HEK293 (cell line): ENCODE measurements at regions not wholly inside any gene's neighbourhood (a gene's known extent, or its start where the extent isn't known, plus 50 kb on each side); places are given as distances from the start of the nearest gene placed in this dataset.

Experiments
- CTCF ChIA-PET: fragments of 350-600 bp; formaldehyde crosslinking; extraction: SDS; loops from one replicate; lab custom pipeline; 2021; ENCODE audit warnings: antibody characterized with exemption; lab: Yijun Ruan, JAX
- POLR2A ChIA-PET: fragments of 300-600 bp; formaldehyde crosslinking; extraction: SDS; loops from one replicate; lab custom pipeline; 2020; ENCODE audit warnings: antibody characterized with exemption, inconsistent platforms; lab: Yijun Ruan, JAX
- H3K27ac ChIP-seq: fragments of 200-500 bp; sonication (Bioruptor generic); 2 replicates; pipeline ENCODE4 v1.5.1; 2014; ENCODE audit warnings: low read depth, low read length, control low read depth, inconsistent platforms; ENCODE audit errors: extremely low read depth
- H3K36me3 ChIP-seq, 2 experiments: fragments of 200-500 bp in 1 of 2; sonication (Bioruptor generic) in 1 of 2; 1 replicate in 1 of 2; 2 replicates in 1 of 2; pipeline ENCODE4 v1.5.1; 2014 to 2017; ENCODE audit warnings: inconsistent platforms in 2 of 2, low read length in 2 of 2; ENCODE audit not compliant: control insufficient read depth in 2 of 2, insufficient read depth in 1 of 2
- H3K4me1 ChIP-seq: fragments of 200-500 bp; sonication (Bioruptor generic); 2 replicates; pipeline ENCODE4 v1.5.1; 2014; ENCODE audit warnings: mild to moderate bottlenecking, low read length, inconsistent platforms; ENCODE audit not compliant: control insufficient read depth, insufficient read depth
- H3K4me3 ChIP-seq: 2 replicates; pipeline ENCODE4 v1.5.1; 2011; ENCODE audit warnings: low read depth, mild to moderate bottlenecking, control low read depth, low read length, moderate library complexity
- H3K9me3 ChIP-seq: fragments of 200-500 bp; sonication (Bioruptor generic); 2 replicates; pipeline ENCODE4 v1.5.1; 2014; ENCODE audit warnings: low read depth, low read length, inconsistent platforms; ENCODE audit not compliant: control insufficient read depth, insufficient read depth
- CTCF ChIP-seq: fragments of 450-650 bp; formaldehyde crosslinking; IDR thresholded peaks from 2 replicates; pipeline ENCODE4 v1.5.1; 2016; ENCODE audit warnings: missing biosample characterization, missing genetic modification characterization
- EGR2 ChIP-seq: fragments of 450-650 bp; formaldehyde crosslinking; IDR thresholded peaks from 2 replicates; pipeline ENCODE4 v1.5.1; 2016; ENCODE audit warnings: low read depth, missing biosample characterization, missing genetic modification characterization
- INSM2 ChIP-seq: fragments of 450-650 bp; formaldehyde crosslinking; IDR thresholded peaks from 2 replicates; pipeline ENCODE4 v1.5.1; 2016; ENCODE audit warnings: missing biosample characterization, missing genetic modification characterization
- PATZ1 ChIP-seq: fragments of 450-650 bp; formaldehyde crosslinking; IDR thresholded peaks from 2 replicates; pipeline ENCODE4 v1.5.1; 2016; ENCODE audit warnings: missing biosample characterization, missing genetic modification characterization
- SCRT2 ChIP-seq: fragments of 450-650 bp; formaldehyde crosslinking; IDR thresholded peaks from 2 replicates; pipeline ENCODE4 v1.5.1; 2016; ENCODE audit warnings: missing biosample characterization, missing genetic modification characterization
- ZBTB26 ChIP-seq: fragments of 450-650 bp; formaldehyde crosslinking; optimal IDR thresholded peaks from 2 replicates; pipeline ENCODE3; 2016; ENCODE audit warnings: missing biosample characterization, mild to moderate bottlenecking, missing genetic modification characterization
- ZBTB6 ChIP-seq: fragments of 450-650 bp; formaldehyde crosslinking; IDR thresholded peaks from 2 replicates; pipeline ENCODE4 v1.5.1; 2017; ENCODE audit warnings: missing biosample characterization, missing genetic modification characterization
- ZNF184 ChIP-seq: fragments of 450-650 bp; IDR thresholded peaks from 2 replicates; pipeline ENCODE4 v1.5.1; 2018; ENCODE audit warnings: missing biosample characterization, mild to moderate bottlenecking, missing genetic modification characterization
- ZNF2 ChIP-seq: fragments of 450-650 bp; formaldehyde crosslinking; IDR thresholded peaks from 2 replicates; pipeline ENCODE4 v1.5.1; 2016; ENCODE audit warnings: missing biosample characterization, missing genetic modification characterization
- ZNF48 ChIP-seq: fragments of 450-650 bp; formaldehyde crosslinking; IDR thresholded peaks from 2 replicates; pipeline ENCODE4 v1.5.1; 2016; ENCODE audit warnings: missing biosample characterization, missing genetic modification characterization
- ZNF548 ChIP-seq: fragments of 450-650 bp; formaldehyde crosslinking; IDR thresholded peaks from 2 replicates; pipeline ENCODE4 v1.5.1; 2016; ENCODE audit warnings: missing biosample characterization, missing genetic modification characterization
- ZNF549 ChIP-seq: fragments of 450-650 bp; IDR thresholded peaks from 2 replicates; pipeline ENCODE4 v1.5.1; 2018; ENCODE audit warnings: missing biosample characterization, missing genetic modification characterization, mild to moderate bottlenecking, inconsistent platforms, moderate library complexity
- ZNF555 ChIP-seq: fragments of 450-650 bp; formaldehyde crosslinking; conservative IDR thresholded peaks from 2 replicates; pipeline ENCODE4 v1.5.1; 2017; ENCODE audit warnings: missing biosample characterization, mild to moderate bottlenecking, missing genetic modification characterization, inconsistent platforms
- ZNF600 ChIP-seq: fragments of 450-650 bp; formaldehyde crosslinking; IDR thresholded peaks from 2 replicates; pipeline ENCODE4 v1.5.1; 2016; ENCODE audit warnings: missing biosample characterization, missing genetic modification characterization
- ZNF629 ChIP-seq: fragments of 450-650 bp; formaldehyde crosslinking; IDR thresholded peaks from 2 replicates; pipeline ENCODE4 v1.5.1; 2017; ENCODE audit warnings: missing biosample characterization, missing genetic modification characterization
- ZNF660 ChIP-seq: fragments of 450-650 bp; IDR thresholded peaks from 2 replicates; pipeline ENCODE4 v1.5.1; 2018; ENCODE audit warnings: missing biosample characterization, mild to moderate bottlenecking, missing genetic modification characterization
- ZNF837 ChIP-seq: fragments of 450-650 bp; formaldehyde crosslinking; IDR thresholded peaks from 2 replicates; pipeline ENCODE4 v1.5.1; 2016; ENCODE audit warnings: missing biosample characterization, missing genetic modification characterization
- ZNF843 ChIP-seq: fragments of 450-650 bp; formaldehyde crosslinking; IDR thresholded peaks from 2 replicates; pipeline ENCODE4 v1.5.1; 2016; ENCODE audit warnings: missing biosample characterization, missing genetic modification characterization

GRCh38 chr5:14983666-14984441 is 112.3 kb upstream of the ANKH start (continued):
- no peak for TF ChIP-seq ZNF48
- TF ChIP-seq ZNF843: no peak
- TF ChIP-seq ZBTB26 (tag by site-specific recombination): no peak
- TF ChIP-seq INSM2 (tag by site-specific recombination): no peak
- no peak for TF ChIP-seq PATZ1
- no peak for TF ChIP-seq ZNF184
- no peak for TF ChIP-seq ZNF629 (tag by site-specific recombination)

- ChIA-PET CTCF (interaction anchor here (1.7 kb wide), 1 partner anchor 23 kb away, joined by 7 read pairs; no protein-coding TSS in a partner anchor), POLR2A (no interaction called here)
- Histone ChIP-seq H3K4me1 (no peaks in the 10 kb centered on the region), H3K4me3 (no peak overlapping the region), H3K27ac (no peak overlapping the region), H3K36me3 (no peaks in the 10 kb centered on the region), H3K9me3 (no peaks in the 10 kb centered on the region)
- no peak for TF ChIP-seq SCRT2 (tag by site-specific recombination)
- no peak for TF ChIP-seq ZNF837
- TF ChIP-seq ZNF548: no peak
- TF ChIP-seq ZNF549: no peak
- peak; percentile 26; the same call in 1 of the 2 replicates for TF ChIP-seq EGR2 (tag by site-specific recombination)
- TF ChIP-seq ZBTB26 (tag by site-specific recombination): no peak
Measured at GRCh38 chr5:14980698-14981097, 109.1 kb upstream of the ANKH start.

- H3K4me1 ChIP-seq: no peaks in the 10 kb centered on the region
- H3K4me3 ChIP-seq: no peak overlapping the region
- no peak overlapping the region for H3K27ac ChIP-seq
- ChIA-PET CTCF (no interaction called here), POLR2A (no interaction called here)
- no peaks in the 10 kb centered on the region for H3K9me3 ChIP-seq
- H3K36me3 ChIP-seq: no peaks in the 10 kb centered on the region
- no peak for TF ChIP-seq ZBTB6 (tag by site-specific recombination)
- no peak for TF ChIP-seq ZNF2 (tag by site-specific recombination)
- TF ChIP-seq ZNF555 (tag by site-specific recombination): 0 out of 2 replicates have a peak, but pooled peaks have one; percentile 2
- TF ChIP-seq ZNF600 (tag by site-specific recombination): no peak
- no peak for TF ChIP-seq ZNF660 (tag by site-specific recombination)
- no peak for TF ChIP-seq CTCF (tag by site-specific recombination)
Measured at GRCh38 chr5:14977058-14977685, 105.6 kb upstream of the ANKH start.
